SK-N-SH treated with all-trans-retinoic acid at 6 μM for 48 hours (cell line): ENCODE measurements at regions not wholly inside any gene's neighbourhood (a gene's known extent, or its start where the extent isn't known, plus 50 kb on each side); places are given as distances from the start of the nearest gene placed in this dataset.

Source experiments
- ATAC-seq: fragments of 200-7000 bp; cut with Tn5 transposase; 3 replicates; pipeline ENCODE4 v1.9.1; 2020; ENCODE audit warnings: mild to moderate bottlenecking, moderate library complexity
- ARNTL ChIP-seq: fragments of 450-650 bp; formaldehyde crosslinking; IDR thresholded peaks from 2 replicates; pipeline ENCODE4 v1.5.0; 2020; ENCODE audit warnings: low read depth, mild to moderate bottlenecking, moderate library complexity, borderline replicate concordance
- BACH2 ChIP-seq: fragments of 250-450 bp; sonication (Bioruptor Pico); IDR thresholded peaks from 2 replicates; pipeline ENCODE4 v1.9.0; 2021; ENCODE audit warnings: mild to moderate bottlenecking, borderline replicate concordance
- CSDC2 ChIP-seq: fragments of 250-450 bp; sonication (Bioruptor Pico); IDR thresholded peaks from 2 replicates; pipeline ENCODE4 v1.5.0; 2020; ENCODE audit warnings: mild to moderate bottlenecking, moderate library complexity
- CSRNP3 ChIP-seq: fragments of 250-450 bp; sonication (Bioruptor Pico); IDR thresholded peaks from 2 replicates; pipeline ENCODE4 v1.5.1; 2021; ENCODE audit warnings: mild to moderate bottlenecking, moderate library complexity
- ESRRG ChIP-seq: fragments of 250-450 bp; sonication (Bioruptor Pico); IDR thresholded peaks from 2 replicates; pipeline ENCODE4 v1.6.1; 2021; ENCODE audit warnings: mild to moderate bottlenecking
- GLIS3 ChIP-seq: fragments of 250-450 bp; sonication (Bioruptor Pico); IDR thresholded peaks from 2 replicates; pipeline ENCODE4 v1.5.0; 2020; ENCODE audit warnings: mild to moderate bottlenecking, moderate library complexity
- OSR1 ChIP-seq: fragments of 250-450 bp; sonication (Bioruptor Pico); IDR thresholded peaks from 2 replicates; pipeline ENCODE4 v1.8.0; 2022; ENCODE audit warnings: moderate library complexity, mild to moderate bottlenecking, inconsistent platforms
- POU6F1 ChIP-seq: fragments of 250-450 bp; sonication (Bioruptor Pico); IDR thresholded peaks from 2 replicates; pipeline ENCODE4 v1.8.0; 2021; ENCODE audit warnings: low read depth, mild to moderate bottlenecking, moderate library complexity, borderline replicate concordance
- PPARA ChIP-seq: fragments of 250-450 bp; sonication (Bioruptor Pico); IDR thresholded peaks from 2 replicates; pipeline ENCODE4 v1.5.0; 2020; ENCODE audit warnings: mild to moderate bottlenecking, borderline replicate concordance
- RARB ChIP-seq: fragments of 250-450 bp; sonication (Bioruptor Pico); IDR thresholded peaks from 2 replicates; pipeline ENCODE4 v1.8.0; 2021; ENCODE audit warnings: mild to moderate bottlenecking, moderate library complexity
- SNAI2 ChIP-seq: fragments of 250-450 bp; sonication (Bioruptor Pico); IDR thresholded peaks from 2 replicates; pipeline ENCODE4 v1.5.0; 2020; ENCODE audit warnings: mild to moderate bottlenecking, moderate library complexity
- TCF4 ChIP-seq: fragments of 250-450 bp; sonication (Bioruptor Pico); IDR thresholded peaks from 2 replicates; pipeline ENCODE4 v1.8.0; 2021; ENCODE audit warnings: mild to moderate bottlenecking, moderate library complexity, borderline replicate concordance
- TOX ChIP-seq: fragments of 250-450 bp; sonication (Bioruptor Pico); IDR thresholded peaks from 2 replicates; pipeline ENCODE4 v1.8.0; 2021; ENCODE audit warnings: mild to moderate bottlenecking, moderate library complexity, borderline replicate concordance
- TSHZ2 ChIP-seq: fragments of 250-450 bp; sonication (Bioruptor Pico); IDR thresholded peaks from 2 replicates; pipeline ENCODE4 v1.5.0; 2020; ENCODE audit warnings: mild to moderate bottlenecking, moderate library complexity
- ZC3H10 ChIP-seq: fragments of 250-450 bp; sonication (Bioruptor Pico); IDR thresholded peaks from 2 replicates; pipeline ENCODE4 v1.5.1; 2021; ENCODE audit warnings: mild to moderate bottlenecking, moderate library complexity
- ZFP3 ChIP-seq: fragments of 250-450 bp; sonication (Bioruptor Pico); IDR thresholded peaks from 2 replicates; pipeline ENCODE4 v1.5.0; 2020; ENCODE audit warnings: mild to moderate bottlenecking, moderate library complexity
- ZFP30 ChIP-seq: fragments of 450-650 bp; formaldehyde crosslinking; IDR thresholded peaks from 2 replicates; pipeline ENCODE4 v1.5.0; 2022; ENCODE audit warnings: mild to moderate bottlenecking, moderate library complexity
- ZNF565 ChIP-seq: fragments of 450-650 bp; formaldehyde crosslinking; conservative IDR thresholded peaks from 2 replicates; pipeline ENCODE4 v1.5.0; 2020; ENCODE audit warnings: low read depth, mild to moderate bottlenecking, moderate library complexity
- ZNF70 ChIP-seq: fragments of 450-650 bp; formaldehyde crosslinking; IDR thresholded peaks from 2 replicates; pipeline ENCODE4 v1.5.0; 2020; ENCODE audit warnings: mild to moderate bottlenecking, moderate library complexity
- ZNF8 ChIP-seq: fragments of 450-650 bp; formaldehyde crosslinking; IDR thresholded peaks from 2 replicates; pipeline ENCODE4 v1.5.0; 2020; ENCODE audit warnings: mild to moderate bottlenecking, moderate library complexity
- TF ChIP-seq, protein P1 (sequence below): fragments of 250-450 bp; sonication (Bioruptor Pico); IDR thresholded peaks from 2 replicates; pipeline ENCODE4 v1.8.0; 2020; ENCODE audit warnings: mild to moderate bottlenecking, moderate library complexity, borderline replicate concordance
- TF ChIP-seq, protein P2 (sequence below): fragments of 250-450 bp; sonication (Bioruptor Pico); IDR thresholded peaks from 2 replicates; pipeline ENCODE4 v1.5.1; 2020; ENCODE audit warnings: low read depth, mild to moderate bottlenecking, moderate library complexity

DNA sequence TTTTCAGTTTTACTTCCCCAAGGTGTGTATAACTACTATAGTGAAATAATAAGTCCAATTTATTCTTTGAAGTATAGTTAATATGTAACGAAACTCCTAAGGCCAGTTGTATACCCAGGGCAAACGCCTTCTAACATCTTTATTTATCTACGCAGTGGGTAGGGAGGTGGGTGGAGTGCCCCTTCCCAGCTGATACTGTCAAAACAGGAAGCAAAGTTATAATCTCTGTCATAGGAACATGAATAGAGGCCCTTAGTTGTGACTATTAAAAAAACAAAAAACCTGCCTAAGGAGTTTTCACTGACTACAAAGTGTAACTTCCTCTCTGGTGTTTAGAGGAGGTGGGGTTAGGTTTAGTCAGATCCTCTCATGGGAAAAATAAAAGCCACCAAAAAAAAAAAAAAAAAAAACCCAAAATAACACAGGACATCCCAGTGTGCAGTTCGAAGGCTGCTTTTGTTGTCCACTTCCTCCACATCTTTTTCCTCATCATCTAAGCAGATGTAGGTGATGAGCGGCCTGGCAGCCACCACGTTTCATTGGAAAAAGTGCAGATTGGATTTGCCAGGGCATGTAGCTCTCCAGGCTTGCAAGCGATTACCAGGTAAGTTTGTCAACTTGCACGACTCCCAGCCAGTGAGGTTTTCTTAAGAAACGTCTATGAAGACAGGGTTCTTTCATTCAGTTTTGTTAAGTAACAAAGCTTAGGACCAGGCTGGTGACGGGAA lies 58.7 kb downstream of the UTRN start:
- TF ChIP-seq ARNTL (no peak), PPARA (no peak), TCF4 (no peak)

GRCh38 chr6:144344646-144345045 lies 59.5 kb downstream of the UTRN start:
- ATAC-seq, result no peak
- TF ChIP-seq CSDC2 (no peak), CSRNP3 (CRISPR knock-in tag) (no peak), OSR1 (no peak), ESRRG (CRISPR knock-in tag) (no peak), SNAI2 (CRISPR knock-in tag) (no peak), ZFP30 (CRISPR knock-in tag) (no peak), TSHZ2 (CRISPR knock-in tag) (no peak), GLIS3 (CRISPR knock-in tag) (no peak), ZNF565 (CRISPR knock-in tag) (no peak), BACH2 (CRISPR knock-in tag) (no peak), ZC3H10 (CRISPR knock-in tag) (no peak), ZFP3 (CRISPR knock-in tag) (no peak), ZNF8 (no peak), ZNF70 (CRISPR knock-in tag) (no peak)
- TF ChIP-seq, protein P1, sequence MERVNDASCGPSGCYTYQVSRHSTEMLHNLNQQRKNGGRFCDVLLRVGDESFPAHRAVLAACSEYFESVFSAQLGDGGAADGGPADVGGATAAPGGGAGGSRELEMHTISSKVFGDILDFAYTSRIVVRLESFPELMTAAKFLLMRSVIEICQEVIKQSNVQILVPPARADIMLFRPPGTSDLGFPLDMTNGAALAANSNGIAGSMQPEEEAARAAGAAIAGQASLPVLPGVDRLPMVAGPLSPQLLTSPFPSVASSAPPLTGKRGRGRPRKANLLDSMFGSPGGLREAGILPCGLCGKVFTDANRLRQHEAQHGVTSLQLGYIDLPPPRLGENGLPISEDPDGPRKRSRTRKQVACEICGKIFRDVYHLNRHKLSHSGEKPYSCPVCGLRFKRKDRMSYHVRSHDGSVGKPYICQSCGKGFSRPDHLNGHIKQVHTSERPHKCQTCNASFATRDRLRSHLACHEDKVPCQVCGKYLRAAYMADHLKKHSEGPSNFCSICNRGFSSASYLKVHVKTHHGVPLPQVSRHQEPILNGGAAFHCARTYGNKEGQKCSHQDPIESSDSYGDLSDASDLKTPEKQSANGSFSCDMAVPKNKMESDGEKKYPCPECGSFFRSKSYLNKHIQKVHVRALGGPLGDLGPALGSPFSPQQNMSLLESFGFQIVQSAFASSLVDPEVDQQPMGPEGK (CRISPR knock-in tag), result no peak

More for the DNA sequence above, 58.7 kb downstream of the UTRN start:
- no peak; the same call in 2 of the 3 replicates for ATAC-seq

- no peak for ATAC-seq
- TF ChIP-seq, protein P2, sequence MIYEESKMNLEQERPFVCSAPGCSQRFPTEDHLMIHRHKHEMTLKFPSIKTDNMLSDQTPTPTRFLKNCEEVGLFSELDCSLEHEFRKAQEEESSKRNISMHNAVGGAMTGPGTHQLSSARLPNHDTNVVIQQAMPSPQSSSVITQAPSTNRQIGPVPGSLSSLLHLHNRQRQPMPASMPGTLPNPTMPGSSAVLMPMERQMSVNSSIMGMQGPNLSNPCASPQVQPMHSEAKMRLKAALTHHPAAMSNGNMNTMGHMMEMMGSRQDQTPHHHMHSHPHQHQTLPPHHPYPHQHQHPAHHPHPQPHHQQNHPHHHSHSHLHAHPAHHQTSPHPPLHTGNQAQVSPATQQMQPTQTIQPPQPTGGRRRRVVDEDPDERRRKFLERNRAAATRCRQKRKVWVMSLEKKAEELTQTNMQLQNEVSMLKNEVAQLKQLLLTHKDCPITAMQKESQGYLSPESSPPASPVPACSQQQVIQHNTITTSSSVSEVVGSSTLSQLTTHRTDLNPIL, result no peak
- TF ChIP-seq BACH2 (CRISPR knock-in tag), result no peak
- no peak for TF ChIP-seq ARNTL
- TF ChIP-seq TOX (CRISPR knock-in tag), result no peak
- no peak for TF ChIP-seq CSDC2
- no peak for TF ChIP-seq ZFP30 (CRISPR knock-in tag)
- no peak for TF ChIP-seq ZFP3 (CRISPR knock-in tag)
- no peak for TF ChIP-seq ZC3H10 (CRISPR knock-in tag)
- no peak for TF ChIP-seq ZNF70 (CRISPR knock-in tag)
- TF ChIP-seq, protein P1 (CRISPR knock-in tag), result no peak
- TF ChIP-seq TCF4, result no peak
- TF ChIP-seq OSR1, result no peak
- TF ChIP-seq PPARA, result no peak
- no peak for TF ChIP-seq TSHZ2 (CRISPR knock-in tag)
- no peak for TF ChIP-seq ZNF8
- no peak for TF ChIP-seq POU6F1 (CRISPR knock-in tag)
- no peak for TF ChIP-seq RARB
- TF ChIP-seq ZNF565 (CRISPR knock-in tag), result no peak
These were observed 60.3 kb downstream of the UTRN start for GRCh38 chr6:144345451-144345850.
